ENCODE measurements at regions not wholly inside any gene's neighbourhood (a gene's known extent, or its start where the extent isn't known, plus 50 kb on each side); places are given as distances from the start of the nearest gene placed in this dataset.

GRCh38 chr1:239260842-239261241 is 125.5 kb upstream of the CHRM3 start:
- TF ChIP-seq EP300 (IDR thresholded peaks at IDR 0.05) (no peak), CTCF (IDR thresholded peaks at IDR 0.05) (no peak), PBX3 (IDR thresholded peaks at IDR 0.05) (no peak), SREBF2 (IDR thresholded peaks at IDR 0.05) (no peak)
